ENCODE measurements at regions not wholly inside any gene's neighbourhood (a gene's known extent, or its start where the extent isn't known, plus 50 kb on each side); places are given as distances from the start of the nearest gene placed in this dataset.

DNA sequence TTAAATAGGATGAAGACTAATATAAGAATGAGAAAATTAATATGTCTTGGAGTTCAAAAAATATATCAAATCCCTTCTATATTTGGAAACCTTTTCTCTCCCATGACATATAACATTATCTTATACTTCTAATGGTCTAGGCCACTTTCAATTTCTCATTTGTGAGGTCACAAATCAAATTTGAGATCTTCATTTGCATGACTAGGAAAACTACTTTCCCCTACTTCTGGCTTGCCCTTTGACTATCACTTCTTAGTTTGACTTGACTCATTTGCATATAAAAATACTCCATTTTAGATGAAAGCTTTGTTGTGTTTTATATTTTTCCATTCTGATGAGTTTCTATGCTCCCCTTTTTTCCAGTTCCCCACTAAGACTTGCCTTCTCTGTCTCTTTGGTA is 598.6 kb upstream of the TBL1XR1 start:
- no peak for TF ChIP-seq POLR2A (IDR thresholded peaks at IDR 0.05)
- TF ChIP-seq, protein P1, sequence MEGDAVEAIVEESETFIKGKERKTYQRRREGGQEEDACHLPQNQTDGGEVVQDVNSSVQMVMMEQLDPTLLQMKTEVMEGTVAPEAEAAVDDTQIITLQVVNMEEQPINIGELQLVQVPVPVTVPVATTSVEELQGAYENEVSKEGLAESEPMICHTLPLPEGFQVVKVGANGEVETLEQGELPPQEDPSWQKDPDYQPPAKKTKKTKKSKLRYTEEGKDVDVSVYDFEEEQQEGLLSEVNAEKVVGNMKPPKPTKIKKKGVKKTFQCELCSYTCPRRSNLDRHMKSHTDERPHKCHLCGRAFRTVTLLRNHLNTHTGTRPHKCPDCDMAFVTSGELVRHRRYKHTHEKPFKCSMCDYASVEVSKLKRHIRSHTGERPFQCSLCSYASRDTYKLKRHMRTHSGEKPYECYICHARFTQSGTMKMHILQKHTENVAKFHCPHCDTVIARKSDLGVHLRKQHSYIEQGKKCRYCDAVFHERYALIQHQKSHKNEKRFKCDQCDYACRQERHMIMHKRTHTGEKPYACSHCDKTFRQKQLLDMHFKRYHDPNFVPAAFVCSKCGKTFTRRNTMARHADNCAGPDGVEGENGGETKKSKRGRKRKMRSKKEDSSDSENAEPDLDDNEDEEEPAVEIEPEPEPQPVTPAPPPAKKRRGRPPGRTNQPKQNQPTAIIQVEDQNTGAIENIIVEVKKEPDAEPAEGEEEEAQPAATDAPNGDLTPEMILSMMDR (IDR thresholded peaks at IDR 0.05), result no peak

Data from testis (tissue), 2 donors.